PC-3 (cell line): ENCODE measurements at regions not wholly inside any gene's neighbourhood (a gene's known extent, or its start where the extent isn't known, plus 50 kb on each side); places are given as distances from the start of the nearest gene placed in this dataset.

Source experiments
- ATAC-seq: fragments of 200-7000 bp; cut with Tn5 transposase; 2 replicates; pipeline ENCODE4 v1.9.1; 2020; ENCODE audit warnings: mild to moderate bottlenecking, moderate library complexity
- BruUV-seq: library from RNA; stranded (reverse); fragments of 400-500 nt; replicated peaks from 2 replicates; lab custom pipeline; 2021; lab: Mats Ljungman, UMichigan
- CTCF ChIA-PET: fragments of 300-600 bp; sonication (Branson Sonifier 250); formaldehyde crosslinking; loops from one replicate; lab custom pipeline; 2022; ENCODE audit warnings: antibody characterized with exemption; lab: Charles Lee
- POLR2A ChIA-PET: fragments of 300-600 bp; sonication (Branson Sonifier 250); formaldehyde crosslinking; loops from one replicate; lab custom pipeline; 2022; ENCODE audit warnings: antibody characterized with exemption; ENCODE audit not compliant: unreplicated experiment; lab: Charles Lee
- DNase-seq: peaks from one replicate; pipeline ENCODE4 v3.0.0-alpha.2; 2015
- H2AFZ ChIP-seq: fragments of 300-600 bp; sonication (generic); 2 replicates; pipeline ENCODE4 v1.6.0; 2016; ENCODE audit warnings: antibody characterized with exemption, low read length
- H3F3A ChIP-seq: fragments of 300-600 bp; sonication (generic); one replicate; pipeline ENCODE4 v1.6.0; 2017; ENCODE audit warnings: antibody characterized with exemption, low read length, control low read depth, mild to moderate bottlenecking; ENCODE audit not compliant: unreplicated experiment
- H3K27ac ChIP-seq: fragments of 300-600 bp; sonication (generic); 2 replicates; pipeline ENCODE4 v1.5.1; 2016; ENCODE audit warnings: mild to moderate bottlenecking, low read length
- H3K27me3 ChIP-seq: fragments of 300-600 bp; sonication (generic); 2 replicates; pipeline ENCODE4 v1.6.1; 2016; ENCODE audit warnings: low read length, mixed read lengths
- H3K36me3 ChIP-seq: fragments of 300-600 bp; sonication (generic); 2 replicates; pipeline ENCODE4 v1.6.1; 2016; ENCODE audit warnings: low read depth, mixed run types, low read length, mixed read lengths
- H3K4me1 ChIP-seq: fragments of 300-600 bp; sonication (generic); 2 replicates; pipeline ENCODE4 v1.5.1; 2016; ENCODE audit warnings: low read length; ENCODE audit not compliant: insufficient read depth
- H3K4me2 ChIP-seq: fragments of 300-600 bp; sonication (generic); 2 replicates; pipeline ENCODE4 v1.6.0; 2016; ENCODE audit warnings: low read length
- H3K4me3 ChIP-seq: fragments of 300-600 bp; sonication (generic); 2 replicates; pipeline ENCODE4 v1.5.1; 2016; ENCODE audit warnings: mild to moderate bottlenecking, low read length, mixed read lengths
- H3K79me2 ChIP-seq: fragments of 300-600 bp; sonication (generic); 2 replicates; pipeline ENCODE4 v1.6.1; 2017; ENCODE audit warnings: low read length, mixed read lengths
- H3K9ac ChIP-seq: fragments of 300-600 bp; sonication (generic); 2 replicates; pipeline ENCODE4 v1.6.0; 2016; ENCODE audit warnings: mild to moderate bottlenecking, low read length
- H3K9me2 ChIP-seq: fragments of 300-600 bp; sonication (generic); replicated peaks from 2 replicates; pipeline ENCODE4 v1.6.1; 2016; ENCODE audit warnings: mixed run types, low read length, mixed read lengths
- H3K9me3 ChIP-seq: fragments of 300-600 bp; sonication (generic); 2 replicates; pipeline ENCODE4 v1.6.1; 2016; ENCODE audit warnings: low read length, mixed read lengths
- H4K20me1 ChIP-seq: fragments of 300-600 bp; sonication (generic); 2 replicates; pipeline ENCODE4 v1.6.1; 2016; ENCODE audit warnings: low read length, mixed read lengths
- CTCF ChIP-seq: fragments of 300-600 bp; sonication (generic); conservative IDR thresholded peaks from 2 replicates; pipeline ENCODE4 v1.5.1; 2017; ENCODE audit warnings: antibody characterized with exemption, low read depth, mild to moderate bottlenecking, low read length
- EZH2 ChIP-seq: fragments of 300-600 bp; sonication (generic); IDR thresholded peaks from one replicate; pipeline ENCODE4 v1.6.1; 2017; ENCODE audit warnings: antibody characterized with exemption, mild to moderate bottlenecking, low read length; ENCODE audit not compliant: unreplicated experiment
- EZH2phosphoT487 ChIP-seq: fragments of 300-600 bp; sonication (generic); IDR thresholded peaks from 2 replicates; pipeline ENCODE4 v1.6.1; 2018; ENCODE audit warnings: mild to moderate bottlenecking, antibody characterized with exemption, low read length, borderline replicate concordance
- intact Hi-C: fragments of 100-400 bp; cut with micrococcal nuclease; formaldehyde crosslinking; loops from 2 replicates; pipeline ENCODE4 v1.9.0; 2023

GRCh38 chr13:99723878-99724277 is 222.6 kb downstream of the TM9SF2 start:
- no peaks in the 10 kb centered on the region for H3F3A ChIP-seq

GRCh38 chr13:99722931-99723330 is 221.7 kb downstream of the TM9SF2 start:
- Histone ChIP-seq H3K4me3 (no peak overlapping the region), H3K36me3 (no peaks in the 10 kb centered on the region), H3F3A (no peaks in the 10 kb centered on the region), H3K9me2 (no peaks in the 10 kb centered on the region), H4K20me1 (no peaks in the 10 kb centered on the region), H3K79me2 (no peaks in the 10 kb centered on the region), H3K9me3 (no peaks in the 10 kb centered on the region), H3K4me2 (no peak overlapping the region), H3K27me3 (no peaks in the 10 kb centered on the region), H2AFZ (no peak overlapping the region), H3K9ac (no peak overlapping the region), H3K4me1 (no peaks in the 10 kb centered on the region), H3K27ac (no peak overlapping the region)
- no TSS peak for BruUV-seq
- intact Hi-C loops: no loop called here
- POLR2A ChIA-PET: no interaction called here
- no peak for DNase-seq
- CTCF ChIA-PET: no interaction called here
- TF ChIP-seq EZH2phosphoT487: no peak
- TF ChIP-seq CTCF: no peak
- TF ChIP-seq EZH2: no peak
- ATAC-seq: no peak

More at GRCh38 chr13:99723878-99724277, 222.6 kb downstream of the TM9SF2 start:
- H3K9me3 ChIP-seq: no peaks in the 10 kb centered on the region
- CTCF ChIA-PET: no interaction called here
- no peak overlapping the region for H3K4me2 ChIP-seq
- H4K20me1 ChIP-seq: no peaks in the 10 kb centered on the region
- no peak overlapping the region for H3K27ac ChIP-seq
- no peaks in the 10 kb centered on the region for H3K4me1 ChIP-seq
- no peaks in the 10 kb centered on the region for H3K36me3 ChIP-seq
- no peak overlapping the region for H3K9ac ChIP-seq
- intact Hi-C loops: no loop called here
- H3K9me2 ChIP-seq: no peaks in the 10 kb centered on the region
- H2AFZ ChIP-seq: no peak overlapping the region
- TF ChIP-seq EZH2phosphoT487 (no peak), CTCF (no peak), EZH2 (no peak)
- H3K27me3 ChIP-seq: no peaks in the 10 kb centered on the region
- no peaks in the 10 kb centered on the region for H3K79me2 ChIP-seq
- DNase-seq (no peak), ATAC-seq (no peak)
- no peak overlapping the region for H3K4me3 ChIP-seq
- no TSS peak for BruUV-seq
- POLR2A ChIA-PET: no interaction called here

GRCh38 chr13:99722338-99722818 is 221.1 kb downstream of the TM9SF2 start:
- DNase-seq (no peak), ATAC-seq (no peak)
- no peak for TF ChIP-seq CTCF
- no peak for TF ChIP-seq EZH2
- no peak for TF ChIP-seq EZH2phosphoT487
- no peaks in the 10 kb centered on the region for H3K79me2 ChIP-seq
- no peak overlapping the region for H3K9ac ChIP-seq
- H3K9me2 ChIP-seq: no peaks in the 10 kb centered on the region
- POLR2A ChIA-PET: no interaction called here
- H3K4me2 ChIP-seq: no peak overlapping the region
- no peaks in the 10 kb centered on the region for H3K27me3 ChIP-seq
- no peaks in the 10 kb centered on the region for H3F3A ChIP-seq
- intact Hi-C loops: no loop called here
- CTCF ChIA-PET: no interaction called here
- no peak overlapping the region for H3K27ac ChIP-seq
- H4K20me1 ChIP-seq: no peaks in the 10 kb centered on the region
- H3K9me3 ChIP-seq: no peaks in the 10 kb centered on the region
- H2AFZ ChIP-seq: no peak overlapping the region
- no TSS peak for BruUV-seq
- no peaks in the 10 kb centered on the region for H3K4me1 ChIP-seq
- H3K36me3 ChIP-seq: no peaks in the 10 kb centered on the region
- H3K4me3 ChIP-seq: no peak overlapping the region
